IMR-90 (cell line): ENCODE measurements at regions not wholly inside any gene's neighbourhood (a gene's known extent, or its start where the extent isn't known, plus 50 kb on each side); places are given as distances from the start of the nearest gene placed in this dataset.

Experiments
- ATAC-seq: fragments of 200-7000 bp; cut with Tn5 transposase; 2 replicates; pipeline ENCODE4 v1.9.1; 2020; ENCODE audit warnings: low read depth, mild to moderate bottlenecking, moderate library complexity
- BruUV-seq: library from RNA; stranded (reverse); fragments of 400-500 nt; replicated peaks from 2 replicates; lab custom pipeline; 2021; lab: Mats Ljungman, UMichigan
- CTCF ChIA-PET: fragments of 300-600 bp; formaldehyde crosslinking; extraction: SDS; loops from one replicate; lab custom pipeline; 2021; ENCODE audit warnings: antibody characterized with exemption; lab: Yijun Ruan, JAX
- POLR2A ChIA-PET: fragments of 300-600 bp; sonication (Branson Sonifier 250); formaldehyde crosslinking; loops from one replicate; lab custom pipeline; 2022; ENCODE audit warnings: antibody characterized with exemption; ENCODE audit not compliant: unreplicated experiment; lab: Charles Lee
- DNase-seq: peaks from one replicate; pipeline ENCODE4 v3.0.0; 2013
- H2AFZ ChIP-seq: replicated peaks from 2 replicates; pipeline ENCODE3; 2013; ENCODE audit warnings: low read length, mild to moderate bottlenecking; ENCODE audit not compliant: poor library complexity
- H2AK5ac ChIP-seq: 2 replicates; pipeline ENCODE4 v1.6.1; 2013; ENCODE audit warnings: low read depth, low read length, inconsistent platforms
- H2AK9ac ChIP-seq: replicated peaks from 2 replicates; pipeline ENCODE3; 2013; ENCODE audit warnings: mild to moderate bottlenecking, low read depth, low read length, moderate library complexity; ENCODE audit not compliant: poor library complexity
- H2BK120ac ChIP-seq: 2 replicates; pipeline ENCODE4 v1.6.1; 2013; ENCODE audit warnings: low read depth, low read length, inconsistent platforms
- H2BK15ac ChIP-seq: 3 replicates; pipeline ENCODE4 v1.6.1; 2013; ENCODE audit warnings: low read depth, low read length, inconsistent platforms
- H2BK20ac ChIP-seq: 2 replicates; pipeline ENCODE4 v1.6.1; 2013; ENCODE audit warnings: low read depth, mild to moderate bottlenecking, inconsistent platforms, low read length, moderate library complexity
- H2BK5ac ChIP-seq: 2 replicates; pipeline ENCODE4 v1.6.1; 2013; ENCODE audit warnings: mild to moderate bottlenecking, low read depth, low read length, inconsistent platforms; ENCODE audit not compliant: poor library complexity, severe bottlenecking
- H3K14ac ChIP-seq: replicated peaks from 2 replicates; pipeline ENCODE4 v1.6.1; 2013; ENCODE audit warnings: low read depth, low read length, inconsistent platforms
- H3K18ac ChIP-seq: 2 replicates; pipeline ENCODE4 v1.6.1; 2013; ENCODE audit warnings: low read depth, low read length, control low read depth
- H3K23ac ChIP-seq: 2 replicates; pipeline ENCODE4 v1.6.1; 2013; ENCODE audit warnings: low read depth, low read length, inconsistent platforms
- H3K27ac ChIP-seq: 2 replicates; pipeline ENCODE4 v1.5.1; 2013; ENCODE audit warnings: mild to moderate bottlenecking, control low read depth, low read length; ENCODE audit not compliant: insufficient read depth
- H3K27me3 ChIP-seq: 2 replicates; pipeline ENCODE4 v1.6.1; 2013; ENCODE audit warnings: low read length; ENCODE audit not compliant: control insufficient read depth, insufficient read depth
- H3K36me3 ChIP-seq: 2 replicates; pipeline ENCODE4 v1.6.1; 2013; ENCODE audit warnings: low read length, mixed read lengths; ENCODE audit not compliant: control insufficient read depth, insufficient read depth
- H3K4ac ChIP-seq: 2 replicates; pipeline ENCODE4 v1.6.1; 2013; ENCODE audit warnings: low read depth, low read length, inconsistent platforms
- H3K4me1 ChIP-seq: 2 replicates; pipeline ENCODE4 v1.6.1; 2013; ENCODE audit warnings: low read length, mixed read lengths; ENCODE audit not compliant: control insufficient read depth, insufficient read depth
- H3K4me2 ChIP-seq: 2 replicates; pipeline ENCODE4 v1.6.1; 2013; ENCODE audit warnings: low read depth, mild to moderate bottlenecking, control low read depth, low read length, moderate library complexity
- H3K4me3 ChIP-seq: 2 replicates; pipeline ENCODE4 v1.5.1; 2013; ENCODE audit warnings: low read depth, mild to moderate bottlenecking, control low read depth, low read length, moderate library complexity; ENCODE audit not compliant: insufficient read depth
- H3K56ac ChIP-seq: 2 replicates; pipeline ENCODE4 v1.6.1; 2013; ENCODE audit warnings: low read length, inconsistent platforms; ENCODE audit not compliant: insufficient read depth; ENCODE audit errors: extremely low read depth
- H3K79me1 ChIP-seq, 2 experiments: 2 replicates each; pipeline ENCODE4 v1.6.1; 2013; ENCODE audit warnings: low read length in 2 of 2, inconsistent platforms in 1 of 2, low read depth in 1 of 2
- H3K9ac ChIP-seq: 2 replicates; pipeline ENCODE4 v1.6.1; 2013; ENCODE audit warnings: low read depth, low read length, control low read depth
- H3K9me1 ChIP-seq: 2 replicates; pipeline ENCODE4 v1.6.1; 2013; ENCODE audit warnings: low read length, inconsistent platforms; ENCODE audit not compliant: insufficient read depth
- H3K9me3 ChIP-seq: 2 replicates; pipeline ENCODE4 v1.6.1; 2013; ENCODE audit warnings: low read length; ENCODE audit not compliant: control insufficient read depth, insufficient read depth
- H4K20me1 ChIP-seq: 2 replicates; pipeline ENCODE4 v1.6.1; 2013; ENCODE audit warnings: low read length, inconsistent platforms; ENCODE audit not compliant: insufficient read depth
- H4K5ac ChIP-seq: 2 replicates; pipeline ENCODE4 v1.6.1; 2013; ENCODE audit warnings: mild to moderate bottlenecking, low read depth, low read length, control low read depth
- H4K8ac ChIP-seq, 2 experiments: 2 replicates each; pipeline ENCODE4 v1.6.1; 2013; ENCODE audit warnings: low read depth in 2 of 2, low read length in 2 of 2, control low read depth in 1 of 2, inconsistent platforms in 1 of 2
- H4K91ac ChIP-seq: 2 replicates; pipeline ENCODE4 v1.6.1; 2013; ENCODE audit warnings: low read depth, low read length, inconsistent platforms; ENCODE audit not compliant: insufficient read depth
- MXI1 ChIP-seq: IDR thresholded peaks from 2 replicates; pipeline ENCODE4 v1.6.1; 2012; ENCODE audit warnings: low read depth, mild to moderate bottlenecking, low read length, moderate library complexity, borderline replicate concordance
- RCOR1 ChIP-seq: IDR thresholded peaks from 2 replicates; pipeline ENCODE4 v1.6.1; 2012; ENCODE audit warnings: mild to moderate bottlenecking, low read length, improper control_type of control experiment; ENCODE audit not compliant: insufficient replicate concordance
- SMC3 ChIP-seq: fragments of 150-350 bp; IDR thresholded peaks from 2 replicates; pipeline ENCODE4 v1.6.1; 2016; ENCODE audit warnings: low read depth, mild to moderate bottlenecking, antibody characterized with exemption, low read length, moderate library complexity
- WGBS, 2 experiments: methylation state at CpG; one replicate each; pipeline versions ENCODE4 v1.1.5 to v1.1.7; 2013; ENCODE audit warnings: missing lambda C conversion rate in 2 of 2; ENCODE audit not compliant: insufficient read length in 1 of 2; ENCODE audit errors: extremely low coverage in 2 of 2; 5-methylcytosine and 5-hydroxymethylcytosine counted together
- dilution Hi-C: fragments of 300-500 bp; cut with HindIII; formaldehyde crosslinking; loops from one replicate; pipeline ENCODE4 v1.14.3; 2018; ENCODE audit warnings: low sequenced_read_pairs; ENCODE audit not compliant: unreplicated experiment
- in situ Hi-C: fragments of 300-500 bp; cut with MboI; formaldehyde crosslinking; loops from 3 replicates; pipeline ENCODE4 v1.14.3; 2019; ENCODE audit warnings: low sequenced_read_pairs, inconsistent platforms, mixed read lengths
- intact Hi-C: fragments of 100-400 bp; cut with micrococcal nuclease; formaldehyde crosslinking; loops from 2 replicates; pipeline ENCODE4 v1.10.0; 2022
- TF ChIP-seq, protein P1 (sequence below): conservative IDR thresholded peaks from 2 replicates; pipeline ENCODE4 v1.5.1; 2012; ENCODE audit warnings: mild to moderate bottlenecking, low read depth, low read length, improper control_type of control experiment

DNA sequence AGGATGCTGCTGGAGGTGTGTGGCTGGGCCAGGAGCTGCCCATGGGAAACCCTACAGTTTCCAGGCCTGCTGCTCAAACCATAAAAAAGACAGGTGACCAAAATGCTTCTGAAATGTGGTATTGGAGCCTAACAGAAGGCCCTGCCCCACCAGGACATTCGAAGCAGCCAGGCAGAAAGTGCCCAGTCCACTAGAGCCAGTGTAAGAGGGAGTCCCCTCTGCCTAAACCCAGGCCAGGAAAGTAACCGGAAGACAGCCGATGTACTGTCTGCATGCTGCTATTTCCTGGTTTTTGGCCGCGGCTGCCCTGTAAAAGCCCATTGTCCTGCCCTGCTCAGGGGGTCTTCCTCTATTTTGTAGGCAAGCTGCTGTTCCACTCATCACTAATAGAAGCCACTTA, 150.7 kb upstream of the IRX2 start:
- H4K8ac ChIP-seq: no peak overlapping the region
- POLR2A ChIA-PET: no interaction called here
- H3K27ac ChIP-seq: no peak overlapping the region
- H3K4ac ChIP-seq: no peak overlapping the region
- no peak for TF ChIP-seq MXI1
- TF ChIP-seq RCOR1: no peak
- TF ChIP-seq, protein P1, sequence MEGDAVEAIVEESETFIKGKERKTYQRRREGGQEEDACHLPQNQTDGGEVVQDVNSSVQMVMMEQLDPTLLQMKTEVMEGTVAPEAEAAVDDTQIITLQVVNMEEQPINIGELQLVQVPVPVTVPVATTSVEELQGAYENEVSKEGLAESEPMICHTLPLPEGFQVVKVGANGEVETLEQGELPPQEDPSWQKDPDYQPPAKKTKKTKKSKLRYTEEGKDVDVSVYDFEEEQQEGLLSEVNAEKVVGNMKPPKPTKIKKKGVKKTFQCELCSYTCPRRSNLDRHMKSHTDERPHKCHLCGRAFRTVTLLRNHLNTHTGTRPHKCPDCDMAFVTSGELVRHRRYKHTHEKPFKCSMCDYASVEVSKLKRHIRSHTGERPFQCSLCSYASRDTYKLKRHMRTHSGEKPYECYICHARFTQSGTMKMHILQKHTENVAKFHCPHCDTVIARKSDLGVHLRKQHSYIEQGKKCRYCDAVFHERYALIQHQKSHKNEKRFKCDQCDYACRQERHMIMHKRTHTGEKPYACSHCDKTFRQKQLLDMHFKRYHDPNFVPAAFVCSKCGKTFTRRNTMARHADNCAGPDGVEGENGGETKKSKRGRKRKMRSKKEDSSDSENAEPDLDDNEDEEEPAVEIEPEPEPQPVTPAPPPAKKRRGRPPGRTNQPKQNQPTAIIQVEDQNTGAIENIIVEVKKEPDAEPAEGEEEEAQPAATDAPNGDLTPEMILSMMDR: no peak
- no peak for TF ChIP-seq SMC3
- CTCF ChIA-PET: no interaction called here
- H3K4me1 ChIP-seq: no peaks in the 10 kb centered on the region
- H4K91ac ChIP-seq: no peak overlapping the region
- H3K23ac ChIP-seq: no peak overlapping the region
- dilution Hi-C loops: no loop called here
- no peak overlapping the region for H2AFZ ChIP-seq
- no peak overlapping the region for H3K14ac ChIP-seq
- no peaks in the 10 kb centered on the region for H3K27me3 ChIP-seq
- H2AK5ac ChIP-seq: no peak overlapping the region
- intact Hi-C loops: no loop called here
- no peaks in the 10 kb centered on the region for H4K20me1 ChIP-seq
- H3K18ac ChIP-seq: no peak overlapping the region
- no peak overlapping the region for H2AK9ac ChIP-seq
- no peak overlapping the region for H2BK5ac ChIP-seq
- no peak overlapping the region for H2BK15ac ChIP-seq
- ATAC-seq: no peak
- no TSS peak for BruUV-seq
- no peak overlapping the region for H3K9ac ChIP-seq
- in situ Hi-C loops: no loop called here
- H3K36me3 ChIP-seq: no peaks in the 10 kb centered on the region
- H4K5ac ChIP-seq: no peak overlapping the region
- H3K56ac ChIP-seq: no peak overlapping the region
- no peak overlapping the region for H3K4me2 ChIP-seq
- peaks cover 54% of the 10 kb centered on the region for H3K9me3 ChIP-seq
- no peak overlapping the region for H3K4me3 ChIP-seq
- DNase-seq: no peak
- 100% methylated on average over 2 of the region's 5 CpGs; no CpG with 5 or more reads in 1 of the 2 experiments for WGBS, 2 experiments
- no peak overlapping the region for H2BK120ac ChIP-seq
- no peak overlapping the region for H2BK20ac ChIP-seq
- no peaks in the 10 kb centered on the region for H3K9me1 ChIP-seq
- H3K79me1 ChIP-seq: no peaks in the 10 kb centered on the region
